HFFc6 (cell line): ENCODE measurements at regions not wholly inside any gene's neighbourhood (a gene's known extent, or its start where the extent isn't known, plus 50 kb on each side); places are given as distances from the start of the nearest gene placed in this dataset.

Source experiments
- DNase-seq: peaks from one replicate; pipeline ENCODE4 v3.0.0-alpha.2; 2018
- H3K27ac Mint-ChIP-seq: 2 replicates; pipeline ENCODE4 v1.8.0; 2020; ENCODE audit warnings: mild to moderate bottlenecking, mixed read lengths
- H3K27me3 Mint-ChIP-seq: 2 replicates; pipeline ENCODE4 v1.8.0; 2021; ENCODE audit warnings: mild to moderate bottlenecking, moderate library complexity, mixed read lengths; ENCODE audit not compliant: insufficient read depth
- H3K36me3 Mint-ChIP-seq: 2 replicates; pipeline ENCODE4 v1.8.0; 2021; ENCODE audit warnings: low read depth, mixed read lengths
- H3K4me1 Mint-ChIP-seq: 2 replicates; pipeline ENCODE4 v1.8.0; 2020; ENCODE audit warnings: low read depth, mixed read lengths
- H3K4me3 Mint-ChIP-seq: 2 replicates; pipeline ENCODE4 v1.8.0; 2020; ENCODE audit warnings: mild to moderate bottlenecking, moderate library complexity, mixed read lengths
- H3K9me3 Mint-ChIP-seq: 2 replicates; pipeline ENCODE4 v1.8.0; 2020; ENCODE audit warnings: mild to moderate bottlenecking, mixed read lengths
- CTCF ChIP-seq: fragments of 200-600 bp; sonication (generic); IDR thresholded peaks from 2 replicates; pipeline ENCODE4 v1.5.0; 2021; ENCODE audit warnings: antibody characterized with exemption, mild to moderate bottlenecking

DNA sequence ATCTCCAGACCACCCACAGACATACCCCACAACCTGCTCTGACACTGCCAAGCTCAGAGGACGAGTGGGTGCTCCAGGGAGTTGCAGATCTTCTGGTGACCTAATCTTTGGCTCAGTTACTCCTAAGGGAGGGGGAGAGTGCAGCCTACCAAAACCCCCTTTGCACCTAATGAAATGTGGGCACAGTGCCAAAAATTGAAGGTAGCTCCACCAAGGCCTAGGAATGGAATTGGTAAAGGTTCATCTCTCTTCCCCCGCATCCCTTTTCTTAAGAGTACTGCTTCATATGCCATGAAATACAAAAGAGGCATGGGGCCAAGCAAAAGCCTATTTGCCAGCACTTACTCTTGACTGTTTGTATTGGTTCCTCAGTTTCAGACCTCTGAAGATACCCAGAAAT lies 491.0 kb downstream of the NAF1 start:
- Mint-ChIP-seq H3K36me3 (no peaks in the 10 kb centered on the region), H3K9me3 (peaks cover 56% of the 10 kb centered on the region), H3K4me3 (no peak overlapping the region), H3K4me1 (no peaks in the 10 kb centered on the region), H3K27ac (no peak overlapping the region), H3K27me3 (no peaks in the 10 kb centered on the region; the same call in 1 of the 2 replicates)
- DNase-seq, result no peak
- TF ChIP-seq CTCF, result no peak

GRCh38 chr4:162661913-162662312 lies 498.1 kb upstream of the FSTL5 start:
- no peak for TF ChIP-seq CTCF
- no peaks in the 10 kb centered on the region for H3K4me1 Mint-ChIP-seq
- H3K27me3 Mint-ChIP-seq, result no peaks in the 10 kb centered on the region
- peaks cover 19% of the 10 kb centered on the region for H3K9me3 Mint-ChIP-seq
- H3K27ac Mint-ChIP-seq, result no peak overlapping the region
- H3K4me3 Mint-ChIP-seq, result no peak overlapping the region
- no peak for DNase-seq
- no peaks in the 10 kb centered on the region for H3K36me3 Mint-ChIP-seq

DNA sequence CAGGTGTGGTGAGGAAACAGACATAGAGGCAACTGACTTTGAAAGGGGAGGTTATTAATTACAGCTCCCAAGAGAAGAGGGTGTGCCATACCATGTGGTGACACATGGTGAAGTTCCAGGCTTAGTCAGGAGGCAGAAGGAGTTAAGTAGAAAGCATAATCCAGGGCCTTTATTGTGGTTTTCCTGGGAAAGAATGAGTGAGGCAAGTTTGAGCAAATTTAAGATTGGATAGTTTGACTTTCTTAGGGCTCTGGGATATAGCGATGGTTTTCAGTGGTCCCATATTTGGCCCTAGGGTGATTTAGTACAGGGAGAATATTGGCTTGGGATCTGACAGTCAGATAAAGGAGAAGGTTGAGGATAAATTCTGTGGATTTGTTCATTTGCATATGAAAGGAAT lies 495.9 kb upstream of the FSTL5 start:
- Mint-ChIP-seq H3K27ac (no peak overlapping the region), H3K4me3 (no peak overlapping the region)
- no peak for DNase-seq

DNA sequence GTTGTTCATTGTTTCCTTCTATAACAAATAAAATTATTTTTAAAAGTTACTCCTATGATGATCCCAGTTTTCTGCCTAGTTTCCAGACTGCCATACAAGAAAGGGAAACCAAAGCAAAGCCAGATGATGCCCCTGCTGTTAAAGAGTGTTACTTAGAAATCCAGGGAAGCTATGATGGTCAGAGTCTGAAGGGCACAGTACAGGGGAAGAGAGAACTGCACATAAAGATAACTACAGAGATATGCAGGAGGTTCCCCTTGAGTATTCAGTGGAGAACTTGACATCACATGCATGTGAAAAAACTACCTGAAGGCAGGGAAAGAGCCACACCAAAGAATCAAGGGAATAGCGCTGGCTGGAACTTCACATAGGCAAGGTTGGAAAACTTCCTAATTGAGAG lies 494.2 kb upstream of the FSTL5 start:
- Mint-ChIP-seq H3K36me3 (no peaks in the 10 kb centered on the region; the same call in 1 of the 2 replicates), H3K9me3 (peaks cover 18% of the 10 kb centered on the region), H3K4me3 (no peak overlapping the region), H3K4me1 (no peaks in the 10 kb centered on the region), H3K27me3 (no peaks in the 10 kb centered on the region), H3K27ac (no peak overlapping the region)
- no peak for TF ChIP-seq CTCF
- DNase-seq, result no peak

More for the DNA sequence above, 495.9 kb upstream of the FSTL5 start:
- no peak for TF ChIP-seq CTCF
- Mint-ChIP-seq H3K4me1 (no peaks in the 10 kb centered on the region), H3K9me3 (peaks cover 20% of the 10 kb centered on the region), H3K27me3 (no peaks in the 10 kb centered on the region), H3K36me3 (no peaks in the 10 kb centered on the region)

- no peak for TF ChIP-seq CTCF
- Mint-ChIP-seq H3K27ac (no peak overlapping the region), H3K9me3 (peaks cover 25% of the 10 kb centered on the region), H3K27me3 (no peaks in the 10 kb centered on the region), H3K4me3 (no peak overlapping the region), H3K36me3 (no peaks in the 10 kb centered on the region; the same call in 1 of the 2 replicates), H3K4me1 (no peaks in the 10 kb centered on the region)
- no peak for DNase-seq
Measured at GRCh38 chr4:162650166-162650565, 486.4 kb upstream of the FSTL5 start.

DNA sequence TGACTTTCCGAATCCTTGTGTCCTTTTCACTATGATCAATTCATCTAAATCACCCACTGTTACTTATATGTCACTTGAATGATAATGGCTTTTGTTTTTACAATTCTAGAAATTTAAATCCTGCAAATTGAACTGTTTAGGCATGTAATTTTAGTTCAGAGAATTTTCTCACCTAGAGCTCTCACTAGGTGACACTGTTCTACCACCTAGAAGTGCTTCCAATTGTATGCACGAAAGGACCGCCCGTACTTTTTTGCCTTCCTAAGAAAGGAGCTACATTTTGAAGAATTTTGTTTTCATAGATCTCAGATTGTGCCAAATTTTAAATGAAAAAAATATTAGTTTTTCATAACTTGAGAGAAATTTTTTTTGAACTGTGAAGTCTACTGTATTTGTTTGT lies 481.6 kb upstream of the FSTL5 start:
- Mint-ChIP-seq H3K27me3 (no peaks in the 10 kb centered on the region), H3K4me3 (no peak overlapping the region), H3K27ac (no peak overlapping the region), H3K4me1 (no peaks in the 10 kb centered on the region), H3K9me3 (peaks cover 28% of the 10 kb centered on the region), H3K36me3 (no peaks in the 10 kb centered on the region)
- no peak for DNase-seq
- TF ChIP-seq CTCF, result no peak
